MCF 10A (cell line): ENCODE measurements at regions not wholly inside any gene's neighbourhood (a gene's known extent, or its start where the extent isn't known, plus 50 kb on each side); places are given as distances from the start of the nearest gene placed in this dataset.

Source experiments
- BruUV-seq: library from RNA; stranded (reverse); fragments of 400-500 nt; replicated peaks from 2 replicates; lab custom pipeline; 2021; lab: Mats Ljungman, UMichigan
- CTCF ChIA-PET: fragments of 300-600 bp; sonication (Branson Sonifier 250); formaldehyde crosslinking; extraction: SDS; loops from one replicate; lab custom pipeline; 2021; ENCODE audit warnings: antibody characterized with exemption, inconsistent platforms; lab: Yijun Ruan, JAX
- POLR2A ChIA-PET: fragments of 300-600, 350-650 bp; sonication (Branson Sonifier 250); formaldehyde crosslinking; extraction: SDS; loops from one replicate; lab custom pipeline; 2020; ENCODE audit warnings: antibody characterized with exemption, inconsistent platforms; lab: Yijun Ruan, JAX
- DNase-seq: peaks from one replicate; pipeline ENCODE4 v3.0.0-alpha.2; 2018; ENCODE audit not compliant: unreplicated experiment
- H3K27ac Mint-ChIP-seq: one replicate; pipeline ENCODE4 v1.8.0; 2022; ENCODE audit warnings: mild to moderate bottlenecking, low read depth, mixed read lengths; ENCODE audit not compliant: unreplicated experiment
- H3K27me3 Mint-ChIP-seq: one replicate; pipeline ENCODE4 v1.8.0; 2022; ENCODE audit warnings: mixed read lengths; ENCODE audit not compliant: insufficient read depth, unreplicated experiment
- H3K36me3 Mint-ChIP-seq: one replicate; pipeline ENCODE4 v1.8.0; 2022; ENCODE audit warnings: mild to moderate bottlenecking, moderate library complexity, mixed read lengths; ENCODE audit not compliant: insufficient read depth, unreplicated experiment
- H3K4me1 Mint-ChIP-seq: one replicate; pipeline ENCODE4 v1.8.0; 2022; ENCODE audit warnings: mixed read lengths; ENCODE audit not compliant: insufficient read depth, unreplicated experiment
- H3K4me3 Mint-ChIP-seq: one replicate; pipeline ENCODE4 v1.8.0; 2022; ENCODE audit warnings: mild to moderate bottlenecking, moderate library complexity, mixed read lengths; ENCODE audit not compliant: unreplicated experiment
- H3K9me3 Mint-ChIP-seq: one replicate; pipeline ENCODE4 v1.8.0; 2022; ENCODE audit warnings: mixed read lengths; ENCODE audit not compliant: unreplicated experiment
- intact Hi-C: fragments of 100-400 bp; cut with micrococcal nuclease; formaldehyde crosslinking; loops from 2 replicates; pipeline ENCODE4 v1.14.1; 2022
- TF ChIP-seq, protein P1 (sequence below): fragments of 200-600 bp; IDR thresholded peaks from one replicate; pipeline ENCODE4 v1.8.0; 2022; ENCODE audit warnings: antibody characterized with exemption, mild to moderate bottlenecking; ENCODE audit not compliant: unreplicated experiment

DNA sequence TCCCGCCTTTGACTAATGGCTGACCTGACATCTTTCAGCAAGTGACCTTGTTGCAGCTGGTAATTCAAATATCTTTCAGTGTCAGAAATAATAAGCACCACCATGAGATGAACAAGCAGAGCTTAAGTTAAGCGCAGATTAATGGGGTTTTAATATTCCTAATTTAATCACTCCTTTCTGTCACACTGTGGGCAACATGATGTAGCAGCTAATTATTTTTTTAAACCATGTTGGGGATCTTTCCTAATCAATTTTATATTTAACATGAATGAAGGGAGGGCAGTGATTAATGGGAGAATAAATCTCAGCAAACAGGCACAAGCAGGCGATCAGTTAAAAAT lies 353.6 kb upstream of the TNRC6C start:
- BruUV-seq, result no TSS peak
- intact Hi-C loops, result no loop called here
- DNase-seq, result no peak

DNA sequence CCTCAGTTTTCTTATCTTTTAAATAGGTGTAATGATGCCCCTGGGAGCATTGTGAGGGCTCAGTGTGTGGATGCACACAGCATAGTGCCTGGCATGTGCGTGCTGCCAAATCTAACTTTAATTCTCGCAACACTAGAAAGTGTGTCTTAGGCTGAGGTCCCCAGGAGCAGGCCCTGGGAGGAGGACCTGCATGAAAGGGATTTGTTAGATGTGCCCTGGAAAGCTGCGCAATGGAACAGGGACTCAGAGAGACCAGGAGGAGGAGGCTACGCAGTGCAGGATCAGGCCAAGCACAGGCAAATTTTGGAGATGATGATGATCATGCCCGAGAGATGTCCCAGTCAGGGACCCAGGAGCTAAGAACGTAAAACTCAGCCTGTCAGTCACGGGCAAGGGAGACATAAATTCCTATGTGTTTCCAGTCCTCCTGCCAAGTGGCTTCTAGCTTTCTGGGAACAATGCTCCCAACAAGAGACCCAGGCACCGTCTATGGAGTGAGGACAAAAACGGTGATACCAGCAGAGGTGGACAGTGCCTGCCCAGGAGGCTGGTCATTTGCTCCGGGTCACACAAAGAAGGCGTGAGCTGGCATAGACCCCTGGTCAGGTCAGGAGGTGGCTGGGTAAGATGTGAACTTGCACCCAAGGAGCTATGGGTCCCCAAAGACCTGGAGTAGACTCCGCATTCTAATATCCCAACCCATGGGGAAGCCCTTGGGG lies 352.2 kb upstream of the TNRC6C start:
- Mint-ChIP-seq H3K4me1 (peaks cover 32% of the 10 kb centered on the region), H3K4me3 (no peak overlapping the region), H3K36me3 (no peaks in the 10 kb centered on the region), H3K27me3 (peaks cover 16% of the 10 kb centered on the region), H3K27ac (no peak overlapping the region), H3K9me3 (no peaks in the 10 kb centered on the region)
- intact Hi-C loops, result no loop called here
- DNase-seq, result no peak
- TF ChIP-seq, protein P1, sequence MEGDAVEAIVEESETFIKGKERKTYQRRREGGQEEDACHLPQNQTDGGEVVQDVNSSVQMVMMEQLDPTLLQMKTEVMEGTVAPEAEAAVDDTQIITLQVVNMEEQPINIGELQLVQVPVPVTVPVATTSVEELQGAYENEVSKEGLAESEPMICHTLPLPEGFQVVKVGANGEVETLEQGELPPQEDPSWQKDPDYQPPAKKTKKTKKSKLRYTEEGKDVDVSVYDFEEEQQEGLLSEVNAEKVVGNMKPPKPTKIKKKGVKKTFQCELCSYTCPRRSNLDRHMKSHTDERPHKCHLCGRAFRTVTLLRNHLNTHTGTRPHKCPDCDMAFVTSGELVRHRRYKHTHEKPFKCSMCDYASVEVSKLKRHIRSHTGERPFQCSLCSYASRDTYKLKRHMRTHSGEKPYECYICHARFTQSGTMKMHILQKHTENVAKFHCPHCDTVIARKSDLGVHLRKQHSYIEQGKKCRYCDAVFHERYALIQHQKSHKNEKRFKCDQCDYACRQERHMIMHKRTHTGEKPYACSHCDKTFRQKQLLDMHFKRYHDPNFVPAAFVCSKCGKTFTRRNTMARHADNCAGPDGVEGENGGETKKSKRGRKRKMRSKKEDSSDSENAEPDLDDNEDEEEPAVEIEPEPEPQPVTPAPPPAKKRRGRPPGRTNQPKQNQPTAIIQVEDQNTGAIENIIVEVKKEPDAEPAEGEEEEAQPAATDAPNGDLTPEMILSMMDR, result no peak
- ChIA-PET POLR2A (interaction anchor here (0.9 kb wide), 1 partner anchor 10 kb away, joined by 3 read pairs; no protein-coding TSS in a partner anchor), CTCF (interaction anchor here (0.7 to 1.0 kb wide), 2 partner anchors 10 to 12 kb away, joined by 3 read pairs; no protein-coding TSS in a partner anchor)
- BruUV-seq, result no TSS peak

More for the DNA sequence above, 353.6 kb upstream of the TNRC6C start:
- POLR2A ChIA-PET, result interaction anchor here (0.8 kb wide), 2 partner anchors 29 to 63 kb away, joined by 3 read pairs; no protein-coding TSS in a partner anchor
- Mint-ChIP-seq H3K4me1 (peaks cover 38% of the 10 kb centered on the region), H3K4me3 (no peak overlapping the region), H3K27ac (no peak overlapping the region), H3K27me3 (peaks cover 16% of the 10 kb centered on the region), H3K9me3 (no peaks in the 10 kb centered on the region), H3K36me3 (no peaks in the 10 kb centered on the region)
- CTCF ChIA-PET, result no interaction called here
- TF ChIP-seq, protein P1, result no peak

DNA sequence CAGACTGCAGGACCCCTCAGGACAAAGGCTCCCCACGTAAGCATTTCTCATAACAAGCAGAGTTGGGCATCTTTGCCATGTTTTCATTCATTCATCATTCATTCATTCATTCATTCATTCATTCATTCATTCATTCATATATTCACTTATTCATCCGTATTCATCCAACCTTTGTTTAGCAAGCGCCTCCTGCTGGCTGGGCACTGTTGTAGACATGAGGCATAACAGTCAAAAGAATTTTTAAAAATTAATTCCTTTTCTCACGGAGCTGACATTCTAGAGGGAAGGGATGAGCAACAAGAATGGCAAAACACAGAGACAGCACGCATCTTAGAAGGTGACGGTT lies 351.7 kb upstream of the TNRC6C start:
- intact Hi-C loops, result no loop called here
- H3K9me3 Mint-ChIP-seq, result no peaks in the 10 kb centered on the region
- BruUV-seq, result no TSS peak
- peaks cover 27% of the 10 kb centered on the region for H3K4me1 Mint-ChIP-seq
- TF ChIP-seq, protein P1, result no peak
- H3K27me3 Mint-ChIP-seq, result peaks cover 16% of the 10 kb centered on the region
- ChIA-PET POLR2A (interaction anchor here (0.8 to 0.9 kb wide), 2 partner anchors 9 to 352 kb away, joined by 3 to 4 read pairs; partner anchors contain the start of gene TNRC6C), CTCF (interaction anchor here (0.7 kb wide), 1 partner anchor 12 kb away, joined by 3 read pairs; no protein-coding TSS in a partner anchor)
- H3K27ac Mint-ChIP-seq, result no peak overlapping the region
- H3K4me3 Mint-ChIP-seq, result no peak overlapping the region
- no peaks in the 10 kb centered on the region for H3K36me3 Mint-ChIP-seq
- no peak for DNase-seq

DNA sequence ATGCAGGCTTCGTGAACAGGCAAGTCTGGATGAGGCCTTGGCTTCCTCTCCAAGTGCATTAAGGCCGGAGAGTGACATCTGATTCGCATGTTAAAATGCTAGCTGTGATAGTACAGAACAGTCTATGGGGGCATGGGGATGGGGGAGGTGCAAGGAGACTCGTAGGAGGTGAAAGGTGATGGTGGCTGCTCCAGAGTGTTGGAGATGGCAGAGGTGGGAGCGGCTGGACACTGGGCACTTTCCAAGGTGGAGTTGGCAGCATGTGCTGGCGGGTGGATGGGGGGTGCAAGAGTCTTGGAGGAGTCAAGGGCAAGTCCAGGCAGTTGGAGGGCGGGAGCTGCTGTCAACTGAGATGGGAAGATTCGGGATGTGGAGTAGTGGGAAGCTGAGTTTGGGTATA lies 350.9 kb upstream of the TNRC6C start:
- H3K36me3 Mint-ChIP-seq, result no peaks in the 10 kb centered on the region
- DNase-seq, result no peak
- CTCF ChIA-PET, result interaction anchor here (0.7 kb wide), 1 partner anchor 406 kb away, joined by 3 read pairs; no protein-coding TSS in a partner anchor

More for the DNA sequence above, 350.9 kb upstream of the TNRC6C start:
- intact Hi-C loops, result no loop called here
- Mint-ChIP-seq H3K27me3 (peaks cover 16% of the 10 kb centered on the region), H3K4me1 (peaks cover 19% of the 10 kb centered on the region), H3K4me3 (no peak overlapping the region), H3K27ac (no peak overlapping the region), H3K9me3 (no peaks in the 10 kb centered on the region)
- BruUV-seq, result no TSS peak
- TF ChIP-seq, protein P1, result no peak
- POLR2A ChIA-PET, result interaction anchor here (0.8 kb wide), 1 partner anchor 351 kb away, joined by 4 read pairs; the partner anchor contains the start of gene TNRC6C
